Thoracic aorta (tissue), 2 donors: ENCODE measurements at regions not wholly inside any gene's neighbourhood (a gene's known extent, or its start where the extent isn't known, plus 50 kb on each side); places are given as distances from the start of the nearest gene placed in this dataset.

ENCODE experiments used
- ATAC-seq: fragments of 150-250 bp; one replicate; pipeline ENCODE4 v1.8.0; 2017; ENCODE audit warnings: low read depth; ENCODE audit not compliant: insufficient number of reproducible peaks, low FRiP score
- DNase-seq: peaks from one replicate; pipeline ENCODE4 v3.0.0-alpha.2; 2020; ENCODE audit warnings: low spot score
- H3K27ac ChIP-seq, 2 donors: fragments of 200-600 bp; sonication (generic); 1 replicate in 1 of 2; 2 replicates in 1 of 2; pipeline ENCODE4 v1.5.1; 2016; ENCODE audit warnings: mild to moderate bottlenecking in 2 of 2, moderate library complexity in 2 of 2
- H3K27me3 ChIP-seq: fragments of 200-600 bp; sonication (generic); replicated peaks from 2 replicates; pipeline ENCODE4 v1.6.0; 2016; ENCODE audit warnings: mild to moderate bottlenecking; ENCODE audit not compliant: insufficient read depth
- H3K36me3 ChIP-seq: fragments of 200-600 bp; sonication (generic); one replicate; pipeline ENCODE4 v1.5.1; 2016
- H3K4me1 ChIP-seq, 2 donors: fragments of 200-600 bp; sonication (generic); 1 replicate in 1 of 2; 2 replicates in 1 of 2; pipeline versions ENCODE4 v1.5.1 to v1.6.0; 2016; ENCODE audit warnings: low read depth in 2 of 2, mild to moderate bottlenecking in 1 of 2; ENCODE audit not compliant: control insufficient read depth in 1 of 2
- H3K4me3 ChIP-seq: fragments of 200-600 bp; sonication (generic); 2 replicates; pipeline ENCODE4 v1.5.1; 2016; ENCODE audit warnings: mild to moderate bottlenecking
- H3K9me3 ChIP-seq: fragments of 200-600 bp; sonication (generic); 2 replicates; pipeline ENCODE4 v1.5.1; 2016
- CTCF ChIP-seq: fragments of 200-600 bp; sonication (generic); IDR thresholded peaks from one replicate; pipeline ENCODE4 v1.5.1; 2019; ENCODE audit warnings: antibody characterized with exemption

DNA sequence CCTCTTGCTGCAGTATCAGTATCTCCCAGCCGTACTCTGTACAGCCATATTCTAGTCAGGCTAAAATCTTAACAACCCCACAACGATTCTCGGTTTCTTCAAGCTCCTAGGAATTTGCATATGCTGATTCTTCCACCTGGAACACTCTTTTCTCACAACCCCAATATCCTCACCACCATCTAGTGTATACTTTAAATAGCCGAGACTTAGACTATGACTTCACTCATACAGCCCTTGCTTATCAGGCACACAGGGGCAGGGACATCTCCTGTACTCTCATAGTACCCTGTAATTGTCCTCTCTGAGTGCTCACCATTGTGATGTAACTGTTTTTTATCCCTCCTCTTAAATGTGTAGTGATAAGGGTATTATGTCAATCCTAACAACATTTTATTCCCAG lies 2126.4 kb upstream of the TENM3 start:
- H3K9me3 ChIP-seq, result no peaks in the 10 kb centered on the region
- TF ChIP-seq CTCF, result no peak
- ATAC-seq (no peak), DNase-seq (no peak)
- H3K27me3 ChIP-seq, result no peaks in the 10 kb centered on the region
- H3K36me3 ChIP-seq, result no peaks in the 10 kb centered on the region
- H3K4me3 ChIP-seq, result no peak overlapping the region
- H3K4me1 ChIP-seq, result no peaks in the 10 kb centered on the region
- H3K27ac ChIP-seq, result no peak overlapping the region

- Histone ChIP-seq H3K27ac (no peak overlapping the region), H3K4me1 (no peaks in the 10 kb centered on the region), H3K36me3 (no peaks in the 10 kb centered on the region), H3K4me3 (no peak overlapping the region), H3K9me3 (no peaks in the 10 kb centered on the region), H3K27me3 (no peaks in the 10 kb centered on the region)
- ATAC-seq (no peak), DNase-seq (no peak)
- no peak for TF ChIP-seq CTCF
Measured at GRCh38 chr4:180120068-180120467, 2123.1 kb upstream of the TENM3 start.

DNA sequence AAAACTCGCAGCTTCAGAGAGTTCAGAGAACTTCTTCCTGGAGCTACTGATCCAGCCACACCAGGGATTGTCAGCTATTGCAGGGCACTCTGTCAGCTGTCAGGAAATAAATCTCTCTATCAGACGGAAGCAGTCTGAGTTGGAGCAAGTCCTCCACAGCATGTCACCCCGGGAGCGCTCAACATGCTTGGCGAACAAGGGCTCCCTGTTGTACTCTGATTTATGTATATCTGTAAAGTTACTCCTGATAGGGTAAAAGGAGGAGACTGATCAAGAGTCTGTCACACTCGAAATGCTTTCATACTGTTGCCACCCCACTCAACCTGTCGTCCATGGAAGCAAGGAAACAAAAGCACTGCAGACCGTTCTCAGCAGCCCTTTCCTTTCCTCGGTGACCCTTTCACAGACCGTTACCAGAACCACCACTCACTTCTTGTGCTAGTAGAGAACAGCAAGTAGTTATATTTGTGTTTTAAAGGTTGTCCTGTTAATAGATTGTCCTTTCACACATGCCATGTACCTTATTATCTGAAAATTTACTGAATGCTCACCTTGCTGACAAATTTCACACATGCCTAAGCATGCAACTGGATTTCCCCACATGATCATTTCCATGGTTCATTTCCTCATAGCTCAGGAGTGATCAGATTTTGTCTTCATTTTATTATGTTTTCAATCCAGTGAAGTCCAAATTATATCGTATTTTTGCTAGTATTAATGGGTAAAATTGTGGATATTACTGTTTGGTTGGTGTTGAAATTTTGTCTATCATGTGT lies 2108.9 kb upstream of the TENM3 start:
- no peaks in the 10 kb centered on the region for H3K9me3 ChIP-seq
- H3K27me3 ChIP-seq, result no peaks in the 10 kb centered on the region
- TF ChIP-seq CTCF, result no peak
- no peak for ATAC-seq
- no peaks in the 10 kb centered on the region for H3K4me1 ChIP-seq
- no peaks in the 10 kb centered on the region for H3K36me3 ChIP-seq
- H3K27ac ChIP-seq, result no peak overlapping the region
- no peak for DNase-seq
- H3K4me3 ChIP-seq, result no peak overlapping the region

DNA sequence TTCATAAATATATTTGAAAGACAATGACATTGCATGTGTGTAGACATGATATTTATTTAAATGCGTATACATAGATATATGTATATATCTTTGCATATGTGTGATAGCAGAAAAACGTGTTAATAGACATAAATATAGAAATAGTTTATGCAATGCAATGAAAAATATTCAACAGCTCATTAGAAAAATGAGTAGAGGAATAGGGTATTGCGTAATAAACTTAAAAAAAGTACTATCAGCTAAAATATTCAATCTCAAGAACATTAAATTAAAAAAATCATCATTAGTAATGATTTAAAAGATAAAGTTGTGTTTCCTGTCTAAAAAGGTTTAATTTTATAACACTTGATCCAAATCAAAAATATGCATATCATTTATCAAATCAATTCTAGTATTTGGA lies 2101.5 kb upstream of the TENM3 start:
- Histone ChIP-seq H3K4me3 (no peak overlapping the region), H3K27ac (no peak overlapping the region), H3K9me3 (no peaks in the 10 kb centered on the region), H3K27me3 (no peaks in the 10 kb centered on the region), H3K36me3 (no peaks in the 10 kb centered on the region), H3K4me1 (no peaks in the 10 kb centered on the region)
- ATAC-seq, result no peak
- TF ChIP-seq CTCF, result no peak
- no peak for DNase-seq

DNA sequence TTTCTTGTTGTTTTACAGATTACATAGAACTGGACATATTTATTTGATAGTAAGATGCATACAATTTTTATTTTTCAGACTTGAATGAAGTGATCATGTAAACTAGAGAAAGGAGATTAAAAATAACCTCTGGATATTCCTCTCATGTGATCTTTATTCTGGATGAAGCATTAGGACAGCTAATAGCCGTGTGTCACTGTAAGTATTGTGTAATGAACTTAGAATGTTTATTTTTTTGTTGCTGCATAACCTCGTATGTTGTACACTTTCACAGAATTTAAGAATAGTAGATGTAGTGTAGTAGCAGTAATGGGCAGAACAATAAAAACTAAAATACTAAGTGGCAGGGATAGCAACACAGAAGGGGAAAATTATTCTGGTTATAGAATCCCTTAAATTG lies 2094.5 kb upstream of the TENM3 start:
- H3K9me3 ChIP-seq, result no peaks in the 10 kb centered on the region
- H3K36me3 ChIP-seq, result no peaks in the 10 kb centered on the region
- no peaks in the 10 kb centered on the region for H3K4me1 ChIP-seq
- no peaks in the 10 kb centered on the region for H3K27me3 ChIP-seq
- no peak overlapping the region for H3K27ac ChIP-seq
- DNase-seq (no peak), ATAC-seq (no peak)
- no peak overlapping the region for H3K4me3 ChIP-seq
- TF ChIP-seq CTCF, result no peak
